ENCODE measurements at regions not wholly inside any gene's neighbourhood (a gene's known extent, or its start where the extent isn't known, plus 50 kb on each side); places are given as distances from the start of the nearest gene placed in this dataset.

- H3K4me3 ChIP-seq, result no peak overlapping the region
- no peaks in the 10 kb centered on the region for H3K9me3 ChIP-seq
- no peaks in the 10 kb centered on the region for H3K4me1 ChIP-seq
- H3K36me3 ChIP-seq, result no peaks in the 10 kb centered on the region
- H3K27ac ChIP-seq, result no peak overlapping the region
- no peak for TF ChIP-seq POLR2A (IDR thresholded peaks at IDR 0.05)
- TF ChIP-seq, protein P1, sequence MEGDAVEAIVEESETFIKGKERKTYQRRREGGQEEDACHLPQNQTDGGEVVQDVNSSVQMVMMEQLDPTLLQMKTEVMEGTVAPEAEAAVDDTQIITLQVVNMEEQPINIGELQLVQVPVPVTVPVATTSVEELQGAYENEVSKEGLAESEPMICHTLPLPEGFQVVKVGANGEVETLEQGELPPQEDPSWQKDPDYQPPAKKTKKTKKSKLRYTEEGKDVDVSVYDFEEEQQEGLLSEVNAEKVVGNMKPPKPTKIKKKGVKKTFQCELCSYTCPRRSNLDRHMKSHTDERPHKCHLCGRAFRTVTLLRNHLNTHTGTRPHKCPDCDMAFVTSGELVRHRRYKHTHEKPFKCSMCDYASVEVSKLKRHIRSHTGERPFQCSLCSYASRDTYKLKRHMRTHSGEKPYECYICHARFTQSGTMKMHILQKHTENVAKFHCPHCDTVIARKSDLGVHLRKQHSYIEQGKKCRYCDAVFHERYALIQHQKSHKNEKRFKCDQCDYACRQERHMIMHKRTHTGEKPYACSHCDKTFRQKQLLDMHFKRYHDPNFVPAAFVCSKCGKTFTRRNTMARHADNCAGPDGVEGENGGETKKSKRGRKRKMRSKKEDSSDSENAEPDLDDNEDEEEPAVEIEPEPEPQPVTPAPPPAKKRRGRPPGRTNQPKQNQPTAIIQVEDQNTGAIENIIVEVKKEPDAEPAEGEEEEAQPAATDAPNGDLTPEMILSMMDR (IDR thresholded peaks at IDR 0.05), result no peak
- WGBS, 2 donors, result 86 to 92% methylated on average over 3 to 4 of the region's 4 CpGs
- no peak for DNase-seq
- intact Hi-C loops (cut with DNase I), result no loop called here
- H3K27me3 ChIP-seq, result peaks cover 0 to 5% (median 0%) of the 10 kb centered on the region in 4 donors
Observed at GRCh38 chr20:57901526-57901925, 191.7 kb upstream of the PMEPA1 start.

GRCh38 chr20:57900226-57900905 lies 190.6 kb upstream of the PMEPA1 start:
- 48 to 70% methylated on average over 7 to 9 of the region's 9 CpGs for WGBS, 2 donors
- intact Hi-C loops (cut with DNase I), result no loop called here
- H3K4me3 ChIP-seq, result no peak overlapping the region
- H3K36me3 ChIP-seq, result no peaks in the 10 kb centered on the region
- H3K27me3 ChIP-seq, result peaks cover 0 to 5% (median 0%) of the 10 kb centered on the region in 4 donors
- no peaks in the 10 kb centered on the region for H3K9me3 ChIP-seq
- H3K27ac ChIP-seq, result no peak overlapping the region
- TF ChIP-seq, protein P1 (IDR thresholded peaks at IDR 0.05), result no peak
- no peak for TF ChIP-seq POLR2A (IDR thresholded peaks at IDR 0.05)
- DNase-seq, result no peak
- no peaks in the 10 kb centered on the region for H3K4me1 ChIP-seq

DNA sequence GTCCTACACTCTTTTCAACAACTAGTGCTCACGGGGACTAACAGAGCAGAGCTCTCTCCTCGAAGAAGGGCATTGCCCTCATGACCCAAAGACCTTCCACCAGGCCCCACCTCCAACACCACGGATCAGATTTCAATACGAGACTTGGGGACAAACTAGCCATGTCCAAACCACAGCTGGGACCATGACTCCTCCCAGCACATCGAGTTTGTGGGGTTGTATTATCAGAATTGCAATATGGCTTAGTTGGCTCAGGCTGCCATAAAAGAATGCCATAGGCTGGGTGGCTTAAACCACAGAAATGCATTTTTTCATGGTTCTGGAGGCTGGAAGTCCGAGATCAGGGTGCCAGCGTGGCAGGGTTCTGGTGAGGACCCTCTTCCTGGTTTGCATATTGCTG lies 189.7 kb upstream of the PMEPA1 start:
- no peaks in the 10 kb centered on the region for H3K36me3 ChIP-seq
- no peaks in the 10 kb centered on the region for H3K4me1 ChIP-seq
- no peaks in the 10 kb centered on the region for H3K9me3 ChIP-seq
- DNase-seq, result no peak
- no peak overlapping the region for H3K27ac ChIP-seq
- peaks cover 0 to 5% (median 0%) of the 10 kb centered on the region in 4 donors for H3K27me3 ChIP-seq
- 65 to 78% methylated on average over 4 to 6 of the region's 7 CpGs for WGBS, 2 donors
- no peak overlapping the region for H3K4me3 ChIP-seq
- intact Hi-C loops (cut with DNase I), result no loop called here
- TF ChIP-seq, protein P1 (IDR thresholded peaks at IDR 0.05), result no peak
- no peak for TF ChIP-seq POLR2A (IDR thresholded peaks at IDR 0.05)

DNA sequence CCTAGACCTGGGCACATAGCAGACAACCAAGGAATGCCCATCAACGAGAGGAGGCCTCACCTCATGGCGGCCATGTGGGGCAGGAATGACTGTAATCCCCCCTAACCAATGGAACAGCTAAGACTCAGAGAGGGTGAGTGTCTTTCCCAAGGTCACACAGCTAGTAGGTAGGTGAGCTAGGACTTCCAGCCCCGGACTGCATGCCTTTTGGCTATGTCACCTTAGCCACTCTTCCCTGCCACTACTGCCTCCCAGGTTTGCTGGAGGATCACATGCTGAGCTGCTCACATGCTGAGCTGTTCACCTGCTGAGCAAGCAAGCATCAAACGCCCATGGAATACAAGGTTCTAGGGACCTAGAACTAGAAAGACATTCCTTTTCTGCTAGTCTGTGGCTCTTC lies 188.5 kb upstream of the PMEPA1 start:
- H3K27me3 ChIP-seq, result peaks cover 0 to 5% (median 0%) of the 10 kb centered on the region in 4 donors
- no peak overlapping the region for H3K4me3 ChIP-seq
- intact Hi-C loops (cut with DNase I), result no loop called here
- no peaks in the 10 kb centered on the region for H3K36me3 ChIP-seq
- DNase-seq, result no peak
- H3K4me1 ChIP-seq, result peaks cover 0 to 1% (median 0%) of the 10 kb centered on the region in 3 donors
- H3K27ac ChIP-seq, result no peak overlapping the region
- H3K9me3 ChIP-seq, result no peaks in the 10 kb centered on the region
- WGBS, 2 donors, result 60 to 81% methylated on average over 1 to 4 of the region's 4 CpGs
- TF ChIP-seq POLR2A (IDR thresholded peaks at IDR 0.05), result no peak
- TF ChIP-seq, protein P1 (IDR thresholded peaks at IDR 0.05), result no peak

GRCh38 chr20:57897891-57898290 lies 188.1 kb upstream of the PMEPA1 start:
- H3K27ac ChIP-seq, result no peak overlapping the region
- H3K4me1 ChIP-seq, result peaks cover 0 to 6% (median 0%) of the 10 kb centered on the region in 3 donors
- no peaks in the 10 kb centered on the region for H3K36me3 ChIP-seq
- H3K4me3 ChIP-seq, result no peak overlapping the region
- DNase-seq, result no peak
- intact Hi-C loops (cut with DNase I), result no loop called here
- no peak for TF ChIP-seq POLR2A (IDR thresholded peaks at IDR 0.05)
- TF ChIP-seq, protein P1 (IDR thresholded peaks at IDR 0.05), result no peak
- WGBS, 2 donors, result 50 to 77% methylated on average over 4 of the region's 4 CpGs
- peaks cover 0 to 5% (median 0%) of the 10 kb centered on the region in 4 donors for H3K27me3 ChIP-seq
- no peaks in the 10 kb centered on the region for H3K9me3 ChIP-seq

All from esophagus squamous epithelium (tissue), 5 donors.